HG02798 (cell line): ENCODE measurements at regions not wholly inside any gene's neighbourhood (a gene's known extent, or its start where the extent isn't known, plus 50 kb on each side); places are given as distances from the start of the nearest gene placed in this dataset.

Experiments used
- ATAC-seq: cut with Tn5 transposase; IDR thresholded peaks from one replicate; pipeline ENCODE4 v1.9.1; 2021; ENCODE audit warnings: mild to moderate bottlenecking; ENCODE audit not compliant: unreplicated experiment, poor library complexity

DNA sequence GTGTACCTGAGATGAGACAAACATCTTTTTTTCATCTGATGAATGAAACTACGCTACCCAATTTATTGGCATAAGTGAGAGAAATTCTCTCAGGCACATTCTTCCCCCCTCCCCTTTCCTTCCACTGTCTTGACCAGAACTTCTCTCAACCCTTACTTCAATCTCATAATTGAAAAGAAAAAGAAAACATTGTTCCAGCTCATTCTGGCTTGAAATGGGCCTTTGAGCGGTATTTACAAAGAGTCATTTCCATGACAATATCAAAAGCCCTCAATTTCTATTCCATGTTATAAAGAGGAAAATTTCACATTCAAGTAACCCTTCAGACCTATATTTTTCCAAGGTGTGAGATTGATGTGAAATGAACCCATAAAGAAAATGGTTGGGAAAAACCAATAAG, 145.9 kb downstream of the PCSK1 start:
- ATAC-seq = no peak

DNA sequence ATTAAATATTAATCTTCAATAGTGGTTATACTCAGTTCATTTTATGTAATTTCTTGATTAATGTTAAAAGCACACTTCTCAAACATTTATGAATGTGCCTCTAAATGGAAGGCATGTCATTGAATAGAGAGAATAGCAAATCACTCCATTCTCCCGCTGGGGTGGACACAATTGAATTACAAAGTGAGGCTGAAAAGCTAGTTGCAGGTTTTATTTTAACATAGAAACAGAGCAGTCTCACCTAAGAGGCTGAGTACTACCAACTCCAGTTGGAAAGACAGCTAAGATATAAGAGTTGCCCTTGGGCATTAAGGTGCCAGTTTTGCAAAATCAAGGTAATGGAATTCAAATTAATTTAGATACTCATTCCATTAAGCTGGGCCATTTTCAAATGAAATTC, 147.2 kb downstream of the PCSK1 start:
- ATAC-seq = no peak

DNA sequence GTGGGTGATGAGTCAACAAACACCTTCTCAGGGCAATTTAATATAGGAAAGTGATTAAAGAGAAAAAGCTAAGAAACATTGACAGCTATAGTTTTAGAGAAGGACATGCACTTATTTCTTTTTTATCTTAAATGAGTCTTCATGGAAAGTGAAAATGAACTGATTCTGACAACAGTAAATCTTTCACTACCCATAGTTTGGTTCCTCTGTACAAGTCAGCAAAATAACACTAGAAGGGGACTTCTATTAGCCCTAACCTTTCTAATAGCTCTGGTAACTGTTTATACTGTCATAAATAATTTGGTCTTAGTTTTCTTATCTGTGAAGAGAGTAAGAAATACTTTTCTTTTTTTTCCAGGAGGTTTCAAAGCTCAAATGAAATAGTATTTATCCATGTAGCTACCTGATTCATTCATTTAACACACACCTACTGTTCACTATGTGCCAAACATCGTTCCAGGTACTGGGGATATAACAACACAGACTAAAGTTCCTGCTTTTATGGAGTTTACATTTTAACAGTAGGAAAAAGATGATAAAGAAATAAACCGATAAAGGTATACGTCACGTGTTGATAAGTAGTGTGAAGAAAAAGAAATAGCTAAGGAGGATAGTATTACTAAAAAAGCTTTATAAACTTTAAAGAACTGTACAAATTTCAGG, 148.2 kb downstream of the PCSK1 start:
- ATAC-seq = no peak

GRCh38 chr5:96283589-96283988, 149.5 kb downstream of the PCSK1 start:
- no peak for ATAC-seq

DNA sequence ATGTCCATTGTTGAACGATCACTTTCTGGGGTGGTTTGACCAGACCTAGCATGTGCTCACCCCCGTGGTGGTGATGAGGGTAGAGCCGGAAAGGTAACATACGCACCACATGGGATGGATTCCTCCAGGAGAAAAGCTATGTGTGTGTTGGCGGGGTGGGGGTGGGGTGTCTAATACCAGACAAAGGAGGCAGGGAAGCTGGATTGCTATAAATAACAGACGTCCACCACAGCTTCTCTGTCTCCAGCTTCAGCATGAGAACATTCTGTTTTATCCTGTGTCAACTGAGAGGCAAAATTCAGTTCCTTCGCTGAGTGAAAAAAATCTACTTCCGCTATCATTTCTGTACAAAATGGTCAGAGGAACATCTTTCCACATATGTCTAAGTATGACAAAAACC, 151.0 kb downstream of the PCSK1 start:
- ATAC-seq = no peak

DNA sequence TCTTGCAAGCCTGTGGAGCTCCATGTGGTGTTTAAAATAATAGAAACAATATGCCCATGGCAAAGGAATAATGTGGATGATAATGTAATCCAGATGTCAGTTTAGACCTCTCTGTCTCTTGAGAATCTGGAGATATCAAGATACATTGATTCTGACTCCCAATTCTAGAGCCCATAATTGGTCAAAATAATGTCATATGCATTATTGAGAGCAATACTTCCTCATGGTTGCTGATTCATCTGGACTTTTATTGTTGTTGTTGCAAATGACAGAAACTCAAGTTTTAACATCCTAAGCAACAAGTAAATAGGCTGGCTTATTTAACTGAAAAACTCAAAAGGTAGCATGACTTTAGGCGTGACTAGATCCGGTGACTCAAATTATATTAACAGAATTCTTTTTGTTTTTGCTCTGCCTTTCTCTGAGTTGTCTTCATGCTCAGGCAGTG, 152.1 kb downstream of the PCSK1 start:
- no peak for ATAC-seq

GRCh38 chr5:96279801-96280542, 153.1 kb downstream of the PCSK1 start:
- ATAC-seq = peak; percentile 82

GRCh38 chr5:96278981-96279380, 154.1 kb downstream of the PCSK1 start:
- no peak for ATAC-seq

GRCh38 chr5:96275051-96275450, 158.0 kb downstream of the PCSK1 start:
- no peak for ATAC-seq

- no peak for ATAC-seq
Measured at GRCh38 chr5:96265487-96265886, 167.6 kb downstream of the PCSK1 start.

GRCh38 chr5:96264047-96264446, 169.0 kb downstream of the PCSK1 start:
- no peak for ATAC-seq

DNA sequence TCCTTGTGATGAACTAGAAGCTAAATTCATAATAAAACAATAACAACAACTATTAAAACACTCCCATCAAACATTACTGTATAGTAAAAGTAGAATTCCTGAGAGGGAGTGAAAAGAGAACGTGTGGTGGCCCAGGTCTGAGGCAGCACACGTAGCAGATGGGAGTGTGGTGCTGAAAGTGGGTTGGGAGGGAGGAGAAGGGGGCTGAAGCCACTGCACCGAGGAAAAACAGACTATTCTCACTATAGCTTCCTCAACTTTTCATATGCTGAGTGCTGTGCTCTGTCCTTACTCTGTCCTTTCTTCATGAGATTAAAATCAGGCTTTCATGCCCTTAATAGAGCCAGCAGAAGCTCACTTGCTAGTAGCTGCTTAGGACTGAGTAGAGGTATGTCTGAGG, 170.9 kb downstream of the PCSK1 start:
- ATAC-seq = no peak

- no peak for ATAC-seq
Measured at GRCh38 chr5:96260009-96260408, 173.0 kb downstream of the PCSK1 start.

DNA sequence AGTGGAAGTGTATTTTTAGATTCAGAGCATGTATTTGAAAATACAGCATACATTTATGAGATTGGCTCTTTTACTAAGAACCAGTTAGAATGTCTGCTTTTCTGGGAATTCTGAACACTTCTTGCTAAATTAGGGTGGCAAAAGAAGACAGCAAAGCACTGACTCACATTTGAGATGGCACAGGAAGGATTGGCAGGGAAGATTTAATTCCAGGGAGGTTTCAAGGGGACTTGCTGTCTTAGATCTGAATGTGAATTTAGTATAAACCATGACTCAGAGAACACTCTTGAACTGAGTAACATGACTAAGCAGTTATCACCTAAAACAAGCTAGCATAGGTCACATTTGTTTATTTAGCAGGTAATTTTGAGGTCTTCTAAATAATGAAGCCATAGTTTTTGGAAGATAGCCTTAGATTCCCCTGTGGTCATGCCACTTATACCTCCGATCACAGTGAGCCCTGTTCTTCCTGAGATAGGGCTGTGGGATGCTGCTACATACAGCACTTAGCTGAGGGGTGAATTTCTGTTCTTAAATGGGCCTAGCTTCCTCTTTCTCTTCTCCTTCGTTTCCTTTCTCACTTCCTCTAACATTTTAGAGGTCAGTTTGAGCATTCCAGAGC, 173.8 kb downstream of the PCSK1 start:
- ATAC-seq = no peak

- ATAC-seq = no peak
Measured at GRCh38 chr5:96258692-96259091, 174.4 kb downstream of the PCSK1 start.

DNA sequence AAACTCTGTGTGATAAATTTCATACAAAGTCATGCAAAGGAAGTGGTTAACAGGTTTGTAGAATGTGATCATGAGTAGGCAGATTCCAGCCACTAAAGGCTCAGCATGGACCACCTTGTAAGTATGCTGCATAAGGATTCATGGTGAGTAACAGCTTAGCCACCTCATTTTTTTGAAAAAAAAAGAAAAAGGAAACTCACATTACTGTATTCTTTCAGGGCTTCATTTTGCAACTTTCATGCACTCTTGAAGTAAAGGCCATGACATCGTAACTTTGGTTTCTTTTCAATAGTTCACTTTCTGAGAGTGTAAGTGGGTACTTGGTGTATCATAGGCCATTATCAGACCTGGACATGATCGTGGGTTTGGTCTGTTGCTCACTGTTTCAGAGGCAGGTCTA, 175.1 kb downstream of the PCSK1 start:
- no peak for ATAC-seq

GRCh38 chr5:96256795-96257470, 176.1 kb downstream of the PCSK1 start:
- ATAC-seq = peak; percentile 76

- ATAC-seq = no peak
Measured at GRCh38 chr5:96254980-96255691, 177.9 kb downstream of the PCSK1 start.

- ATAC-seq = no peak
Measured at GRCh38 chr5:96253140-96253539, 179.9 kb downstream of the PCSK1 start.

DNA sequence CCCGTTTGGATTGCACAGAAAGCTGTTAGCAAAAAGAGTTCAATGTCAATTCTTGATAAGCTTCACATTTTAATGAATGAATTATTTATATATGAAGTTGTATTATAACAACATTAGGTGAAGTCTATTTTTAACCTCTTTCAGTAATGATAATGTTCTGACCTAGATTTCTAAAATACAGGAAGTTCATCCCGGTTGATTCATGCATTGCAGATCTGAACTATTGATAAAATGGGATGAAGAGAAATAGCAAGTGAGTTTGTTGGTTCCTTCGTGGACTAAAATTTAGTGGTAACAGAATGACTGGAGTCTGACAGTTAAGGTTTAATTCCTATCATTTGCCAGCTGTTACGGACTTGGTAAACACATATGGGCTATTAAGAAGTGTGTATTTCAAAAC, 180.5 kb downstream of the PCSK1 start:
- no peak for ATAC-seq
